ENCODE measurements at regions not wholly inside any gene's neighbourhood (a gene's known extent, or its start where the extent isn't known, plus 50 kb on each side); places are given as distances from the start of the nearest gene placed in this dataset.

- no peaks in the 10 kb centered on the region for H3K27me3 ChIP-seq
- no peak overlapping the region for H2AFZ ChIP-seq
- no peaks in the 10 kb centered on the region for H4K20me1 ChIP-seq (ENCODE audit: insufficient read depth, poor library complexity, severe bottlenecking)
- no peaks in the 10 kb centered on the region for H3K4me1 ChIP-seq (ENCODE audit: insufficient read depth)
- H3K9me2 ChIP-seq (replicated peaks; ENCODE audit: insufficient read depth): no peaks in the 10 kb centered on the region
- TF ChIP-seq EZH2phosphoT487 (IDR thresholded peaks at IDR 0.05; ENCODE audit: low read depth, severe bottlenecking, unreplicated experiment): no peak
- TF ChIP-seq CTCF (IDR thresholded peaks at IDR 0.05; ENCODE audit: poor library complexity): no peak
- no peak for TF ChIP-seq EZH2 (IDR thresholded peaks at IDR 0.05; ENCODE audit: borderline replicate concordance)
- H3K4me2 ChIP-seq: no peak overlapping the region
- H3K9me3 ChIP-seq (ENCODE audit: low read depth): no peaks in the 10 kb centered on the region
- no peak overlapping the region for H3K27ac ChIP-seq
- H3K36me3 ChIP-seq (replicated peaks; ENCODE audit: insufficient read depth, low read depth): no peaks in the 10 kb centered on the region
- no peak overlapping the region for H3K4me3 ChIP-seq
- H3K79me2 ChIP-seq: no peaks in the 10 kb centered on the region
- DNase-seq (ENCODE audit: low spot score): no peak
Measured at GRCh38 chr13:65762012-65762411, 1468.1 kb downstream of the PCDH9 start.

GRCh38 chr13:65756071-65756671 is 1474.0 kb downstream of the PCDH9 start:
- no peaks in the 10 kb centered on the region for H3K79me2 ChIP-seq
- no peak overlapping the region for H3K4me2 ChIP-seq
- H4K20me1 ChIP-seq (ENCODE audit: insufficient read depth, poor library complexity, severe bottlenecking): no peaks in the 10 kb centered on the region
- no peaks in the 10 kb centered on the region for H3K27me3 ChIP-seq
- no peak overlapping the region for H3K4me3 ChIP-seq
- no peak overlapping the region for H3K27ac ChIP-seq
- WGBS (ENCODE audit: low lambda C conversion rate, missing lambda C conversion rate): 85% methylated on average over 5 of the region's 5 CpGs
- H3K4me1 ChIP-seq (ENCODE audit: insufficient read depth): no peaks in the 10 kb centered on the region
- no peaks in the 10 kb centered on the region for H3K9me2 ChIP-seq (replicated peaks; ENCODE audit: insufficient read depth)
- no peak for DNase-seq (ENCODE audit: low spot score)
- no peaks in the 10 kb centered on the region for H3K9me3 ChIP-seq (ENCODE audit: low read depth)
- H2AFZ ChIP-seq: no peak overlapping the region
- H3K36me3 ChIP-seq (replicated peaks; ENCODE audit: insufficient read depth, low read depth): no peaks in the 10 kb centered on the region
- TF ChIP-seq EZH2 (IDR thresholded peaks at IDR 0.05; ENCODE audit: borderline replicate concordance) (no peak), EZH2phosphoT487 (IDR thresholded peaks at IDR 0.05; ENCODE audit: low read depth, severe bottlenecking, unreplicated experiment) (no peak), CTCF (IDR thresholded peaks at IDR 0.05; ENCODE audit: poor library complexity) (no peak)

- H4K20me1 ChIP-seq (ENCODE audit: insufficient read depth, poor library complexity, severe bottlenecking): no peaks in the 10 kb centered on the region
- no peak overlapping the region for H3K4me3 ChIP-seq
- no peak overlapping the region for H3K4me2 ChIP-seq
- no peaks in the 10 kb centered on the region for H3K79me2 ChIP-seq
- H3K27me3 ChIP-seq: no peaks in the 10 kb centered on the region
- no peak for DNase-seq (ENCODE audit: low spot score)
- no peaks in the 10 kb centered on the region for H3K9me2 ChIP-seq (replicated peaks; ENCODE audit: insufficient read depth)
- H3K9me3 ChIP-seq (ENCODE audit: low read depth): no peaks in the 10 kb centered on the region
- WGBS (ENCODE audit: low lambda C conversion rate, missing lambda C conversion rate): 98% methylated on average over 19 of the region's 19 CpGs
- H3K27ac ChIP-seq: no peak overlapping the region
- no peak for TF ChIP-seq CTCF (IDR thresholded peaks at IDR 0.05; ENCODE audit: poor library complexity)
- no peak for TF ChIP-seq EZH2phosphoT487 (IDR thresholded peaks at IDR 0.05; ENCODE audit: low read depth, severe bottlenecking, unreplicated experiment)
- TF ChIP-seq EZH2 (IDR thresholded peaks at IDR 0.05; ENCODE audit: borderline replicate concordance): no peak
- no peaks in the 10 kb centered on the region for H3K36me3 ChIP-seq (replicated peaks; ENCODE audit: insufficient read depth, low read depth)
- H2AFZ ChIP-seq: no peak overlapping the region
- no peaks in the 10 kb centered on the region for H3K4me1 ChIP-seq (ENCODE audit: insufficient read depth)
Measured at GRCh38 chr13:65748227-65748626, 1481.9 kb downstream of the PCDH9 start.

Measured in hepatocyte (in vitro differentiated cells).